ENCODE measurements at regions not wholly inside any gene's neighbourhood (a gene's known extent, or its start where the extent isn't known, plus 50 kb on each side); places are given as distances from the start of the nearest gene placed in this dataset.

- TF ChIP-seq MNT (conservative IDR thresholded peaks at IDR 0.05), result no peak
- no peak for TF ChIP-seq ZBTB2 (IDR thresholded peaks at IDR 0.05)
Measured at GRCh38 chr6:40718401-40718800, 131.2 kb upstream of the LRFN2 start (continued).

- Histone ChIP-seq H3K4me3 (no peak overlapping the region), H3K79me2 (ENCODE audit: control insufficient read depth, insufficient read depth, low read length) (no peaks in the 10 kb centered on the region), H3K27ac (ENCODE audit: extremely low read depth, low read depth, low read length) (no peak overlapping the region), H3K9me3 (replicated peaks; ENCODE audit: control insufficient read depth, insufficient read depth, low read depth, low read length) (peaks cover 6% of the 10 kb centered on the region; the same call in 1 of the 2 replicates), H3K9ac (ENCODE audit: insufficient read depth in 1 of 2, low read depth in 2 of 2, low read length in 2 of 2) (no peak overlapping the region), H3K4me1 (replicated peaks in 1 of 2; ENCODE audit: control insufficient read depth in 2 of 2, insufficient read depth in 2 of 2, low read length in 2 of 2) (peaks cover 34 to 35% of the 10 kb centered on the region in 2 experiments; a peak in 4 of 5 replicates), H3K9me1 (ENCODE audit: control insufficient read depth, insufficient read depth, low read length) (no peaks in the 10 kb centered on the region), H2AFZ (ENCODE audit: low read depth, low read length) (no peak overlapping the region), H3K27me3 (ENCODE audit: control insufficient read depth in 2 of 2, insufficient read depth in 2 of 2, low read length in 2 of 2) (peaks cover 0 to 12% of the 10 kb centered on the region in 2 experiments; a peak in 2 of 5 replicates), H3K36me3 (ENCODE audit: control insufficient read depth, insufficient read depth, low read length) (no peaks in the 10 kb centered on the region), H3K4me2 (ENCODE audit: insufficient read depth, low read length) (no peak overlapping the region), H4K20me1 (replicated peaks; ENCODE audit: control insufficient read depth, insufficient read depth, low read length) (no peaks in the 10 kb centered on the region)
- no TSS peak for BruUV-seq (replicated peaks)
- 15% methylated on average over 3 of the region's 3 CpGs for WGBS (ENCODE audit: insufficient coverage, low coverage, missing lambda C conversion rate)
- FAIRE-seq (no peak), DNase-seq (ENCODE audit: extremely low read depth in 1 of 4, low spot score in 3 of 4) (no peak), ATAC-seq (no peak)
- in situ Hi-C loops (cut with MboI), result no loop called here
- ChIA-PET CTCF (ENCODE audit: low intra/inter-chr PET ratio) (no interaction called here), POLR2A (no interaction called here)
- TF ChIP-seq IFI16 (CRISPR knock-in tag; IDR thresholded peaks at IDR 0.05) (no peak), CBX1 (IDR thresholded peaks at IDR 0.05; ENCODE audit: low read depth) (no peak), STAT5B (CRISPR knock-in tag; IDR thresholded peaks at IDR 0.05) (no peak)
- intact Hi-C loops (cut with micrococcal nuclease), result no loop called here
Measured at GRCh38 chr6:40717411-40718057, 130.4 kb upstream of the LRFN2 start.
